ENCODE measurements at regions not wholly inside any gene's neighbourhood (a gene's known extent, or its start where the extent isn't known, plus 50 kb on each side); places are given as distances from the start of the nearest gene placed in this dataset.

GRCh38 chr3:150165396-150166094 lies 194.8 kb upstream of the PFN2 start:
- TF ChIP-seq EZH2 (IDR thresholded peaks at IDR 0.05; ENCODE audit: borderline replicate concordance, low read depth, low read length, poor library complexity, severe bottlenecking) (no peak), CTCF (conservative IDR thresholded peaks at IDR 0.05; ENCODE audit: low read depth, low read length) (no peak)
